ENCODE measurements at regions not wholly inside any gene's neighbourhood (a gene's known extent, or its start where the extent isn't known, plus 50 kb on each side); places are given as distances from the start of the nearest gene placed in this dataset.

DNA sequence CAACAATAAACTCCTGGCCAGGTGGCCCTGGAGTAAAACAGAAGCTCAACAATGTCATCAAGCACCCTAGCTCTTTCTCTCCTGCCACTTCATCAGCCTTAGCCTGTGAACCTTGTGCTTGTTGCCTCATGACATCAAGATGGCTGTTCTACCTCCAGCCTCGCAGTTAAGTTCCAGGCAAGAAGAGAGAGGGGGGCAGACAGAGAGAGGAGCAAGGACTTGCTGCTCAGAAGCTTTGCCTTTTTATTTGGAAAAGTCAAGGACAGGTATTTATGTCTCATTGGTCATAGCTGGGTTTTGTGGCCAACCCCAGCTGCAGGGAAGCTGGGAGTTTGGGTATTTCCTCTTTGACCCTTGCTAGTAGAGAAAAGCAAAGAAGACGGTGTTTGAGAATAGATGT lies 60.3 kb upstream of the GADD45A start:
- Histone ChIP-seq H3K4me3 (ENCODE audit: low read length) (no peak overlapping the region), H3K4me2 (ENCODE audit: low read length) (no peak overlapping the region), H3K9me2 (ENCODE audit: insufficient read depth, low read length) (no peaks in the 10 kb centered on the region), H3K79me2 (replicated peaks; ENCODE audit: insufficient read depth, low read length) (no peaks in the 10 kb centered on the region), H3K27ac (ENCODE audit: low read length) (no peak overlapping the region), H2AFZ (ENCODE audit: low read depth, low read length) (no peak overlapping the region), H3K9me3 (ENCODE audit: low read length) (no peaks in the 10 kb centered on the region), H3K9ac (ENCODE audit: low read length) (no peak overlapping the region), H3K27me3 (ENCODE audit: insufficient read depth, low read depth, low read length) (no peaks in the 10 kb centered on the region), H3F3A (ENCODE audit: insufficient read depth, low read length, poor library complexity, severe bottlenecking) (no peaks in the 10 kb centered on the region), H3K36me3 (ENCODE audit: insufficient read depth, low read length) (no peaks in the 10 kb centered on the region), H4K20me1 (ENCODE audit: insufficient read depth) (no peaks in the 10 kb centered on the region)
- no peak for TF ChIP-seq SMC3 (conservative IDR thresholded peaks at IDR 0.05; ENCODE audit: poor library complexity)
- TF ChIP-seq, protein P1, sequence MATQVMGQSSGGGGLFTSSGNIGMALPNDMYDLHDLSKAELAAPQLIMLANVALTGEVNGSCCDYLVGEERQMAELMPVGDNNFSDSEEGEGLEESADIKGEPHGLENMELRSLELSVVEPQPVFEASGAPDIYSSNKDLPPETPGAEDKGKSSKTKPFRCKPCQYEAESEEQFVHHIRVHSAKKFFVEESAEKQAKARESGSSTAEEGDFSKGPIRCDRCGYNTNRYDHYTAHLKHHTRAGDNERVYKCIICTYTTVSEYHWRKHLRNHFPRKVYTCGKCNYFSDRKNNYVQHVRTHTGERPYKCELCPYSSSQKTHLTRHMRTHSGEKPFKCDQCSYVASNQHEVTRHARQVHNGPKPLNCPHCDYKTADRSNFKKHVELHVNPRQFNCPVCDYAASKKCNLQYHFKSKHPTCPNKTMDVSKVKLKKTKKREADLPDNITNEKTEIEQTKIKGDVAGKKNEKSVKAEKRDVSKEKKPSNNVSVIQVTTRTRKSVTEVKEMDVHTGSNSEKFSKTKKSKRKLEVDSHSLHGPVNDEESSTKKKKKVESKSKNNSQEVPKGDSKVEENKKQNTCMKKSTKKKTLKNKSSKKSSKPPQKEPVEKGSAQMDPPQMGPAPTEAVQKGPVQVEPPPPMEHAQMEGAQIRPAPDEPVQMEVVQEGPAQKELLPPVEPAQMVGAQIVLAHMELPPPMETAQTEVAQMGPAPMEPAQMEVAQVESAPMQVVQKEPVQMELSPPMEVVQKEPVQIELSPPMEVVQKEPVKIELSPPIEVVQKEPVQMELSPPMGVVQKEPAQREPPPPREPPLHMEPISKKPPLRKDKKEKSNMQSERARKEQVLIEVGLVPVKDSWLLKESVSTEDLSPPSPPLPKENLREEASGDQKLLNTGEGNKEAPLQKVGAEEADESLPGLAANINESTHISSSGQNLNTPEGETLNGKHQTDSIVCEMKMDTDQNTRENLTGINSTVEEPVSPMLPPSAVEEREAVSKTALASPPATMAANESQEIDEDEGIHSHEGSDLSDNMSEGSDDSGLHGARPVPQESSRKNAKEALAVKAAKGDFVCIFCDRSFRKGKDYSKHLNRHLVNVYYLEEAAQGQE (IDR thresholded peaks at IDR 0.05; ENCODE audit: borderline replicate concordance) = no peak
- no peak for TF ChIP-seq RAD21 (conservative IDR thresholded peaks at IDR 0.05)
- no peak for TF ChIP-seq EZH2 (IDR thresholded peaks at IDR 0.05; ENCODE audit: borderline replicate concordance, insufficient read depth, low read length, poor library complexity, severe bottlenecking)
- no peak for TF ChIP-seq TAF1 (IDR thresholded peaks at IDR 0.05; ENCODE audit: low read depth)
- TF ChIP-seq, protein P2, sequence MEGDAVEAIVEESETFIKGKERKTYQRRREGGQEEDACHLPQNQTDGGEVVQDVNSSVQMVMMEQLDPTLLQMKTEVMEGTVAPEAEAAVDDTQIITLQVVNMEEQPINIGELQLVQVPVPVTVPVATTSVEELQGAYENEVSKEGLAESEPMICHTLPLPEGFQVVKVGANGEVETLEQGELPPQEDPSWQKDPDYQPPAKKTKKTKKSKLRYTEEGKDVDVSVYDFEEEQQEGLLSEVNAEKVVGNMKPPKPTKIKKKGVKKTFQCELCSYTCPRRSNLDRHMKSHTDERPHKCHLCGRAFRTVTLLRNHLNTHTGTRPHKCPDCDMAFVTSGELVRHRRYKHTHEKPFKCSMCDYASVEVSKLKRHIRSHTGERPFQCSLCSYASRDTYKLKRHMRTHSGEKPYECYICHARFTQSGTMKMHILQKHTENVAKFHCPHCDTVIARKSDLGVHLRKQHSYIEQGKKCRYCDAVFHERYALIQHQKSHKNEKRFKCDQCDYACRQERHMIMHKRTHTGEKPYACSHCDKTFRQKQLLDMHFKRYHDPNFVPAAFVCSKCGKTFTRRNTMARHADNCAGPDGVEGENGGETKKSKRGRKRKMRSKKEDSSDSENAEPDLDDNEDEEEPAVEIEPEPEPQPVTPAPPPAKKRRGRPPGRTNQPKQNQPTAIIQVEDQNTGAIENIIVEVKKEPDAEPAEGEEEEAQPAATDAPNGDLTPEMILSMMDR (IDR thresholded peaks at IDR 0.05; ENCODE audit: poor library complexity, severe bottlenecking) = no peak

DNA sequence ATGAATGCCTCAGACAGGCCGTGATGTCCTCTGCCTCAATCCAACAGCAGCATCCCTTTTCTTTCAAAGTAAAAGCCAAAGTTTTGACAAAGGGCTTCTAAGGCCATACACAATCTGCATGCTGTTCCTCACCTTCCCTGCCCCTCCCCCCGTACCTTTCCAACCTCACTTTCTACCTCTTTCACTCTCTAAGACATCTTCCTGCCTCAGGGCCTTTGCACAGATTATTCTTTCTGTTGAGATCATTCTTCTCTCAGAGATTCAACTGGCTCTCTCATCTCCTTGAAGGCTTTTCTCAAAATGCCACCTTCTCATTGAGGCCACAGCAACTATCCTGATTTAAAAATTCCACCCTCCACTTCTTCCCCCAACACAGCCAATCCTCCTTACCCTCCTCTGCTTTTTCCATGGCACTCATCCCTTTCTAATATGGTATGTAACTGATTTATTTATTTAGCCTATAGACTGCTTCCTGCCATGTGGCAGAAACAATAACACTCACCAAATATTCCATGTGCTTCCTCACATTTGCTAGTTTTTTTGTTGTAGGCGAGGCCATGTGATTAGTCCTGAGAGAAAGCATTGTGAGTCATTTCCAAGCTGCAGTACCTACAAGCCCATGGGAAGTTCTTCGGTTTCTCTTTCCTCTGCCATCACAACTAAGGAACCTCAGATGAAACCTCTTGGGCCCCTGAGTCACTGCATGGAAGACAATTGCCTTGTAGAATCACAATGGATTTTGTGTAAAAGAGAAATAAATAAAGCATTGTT lies 58.7 kb upstream of the GADD45A start:
- H3K36me3 ChIP-seq (ENCODE audit: insufficient read depth, low read length) = no peaks in the 10 kb centered on the region
- no peaks in the 10 kb centered on the region for H3K9me2 ChIP-seq (ENCODE audit: insufficient read depth, low read length)
- H3K27me3 ChIP-seq (ENCODE audit: insufficient read depth, low read depth, low read length) = no peaks in the 10 kb centered on the region
- H3K9me3 ChIP-seq (ENCODE audit: low read length) = no peaks in the 10 kb centered on the region
- no peak overlapping the region for H3K4me3 ChIP-seq (ENCODE audit: low read length)
- no peaks in the 10 kb centered on the region for H4K20me1 ChIP-seq (ENCODE audit: insufficient read depth)
- H3K27ac ChIP-seq (ENCODE audit: low read length) = no peak overlapping the region
- no peak overlapping the region for H2AFZ ChIP-seq (ENCODE audit: low read depth, low read length)
- no peaks in the 10 kb centered on the region for H3F3A ChIP-seq (ENCODE audit: insufficient read depth, low read length, poor library complexity, severe bottlenecking)
- H3K4me2 ChIP-seq (ENCODE audit: low read length) = no peak overlapping the region
- H3K9ac ChIP-seq (ENCODE audit: low read length) = no peak overlapping the region
- no peaks in the 10 kb centered on the region for H3K79me2 ChIP-seq (replicated peaks; ENCODE audit: insufficient read depth, low read length)
- TF ChIP-seq SMC3 (conservative IDR thresholded peaks at IDR 0.05; ENCODE audit: poor library complexity) (no peak), TAF1 (IDR thresholded peaks at IDR 0.05; ENCODE audit: low read depth) (no peak), MXI1 (conservative IDR thresholded peaks at IDR 0.05; ENCODE audit: poor library complexity, severe bottlenecking) (no peak), EP300 (conservative IDR thresholded peaks at IDR 0.05; ENCODE audit: poor library complexity, severe bottlenecking) (no peak), POLR2AphosphoS5 (IDR thresholded peaks at IDR 0.05) (no peak), EZH2 (IDR thresholded peaks at IDR 0.05; ENCODE audit: borderline replicate concordance, insufficient read depth, low read length, poor library complexity, severe bottlenecking) (no peak), RAD21 (conservative IDR thresholded peaks at IDR 0.05) (no peak)
- TF ChIP-seq, protein P2 (IDR thresholded peaks at IDR 0.05; ENCODE audit: poor library complexity, severe bottlenecking) = no peak
- TF ChIP-seq, protein P1 (IDR thresholded peaks at IDR 0.05; ENCODE audit: borderline replicate concordance) = no peak

Data from neural cell (in vitro differentiated cells).